ENCODE measurements at regions not wholly inside any gene's neighbourhood (a gene's known extent, or its start where the extent isn't known, plus 50 kb on each side); places are given as distances from the start of the nearest gene placed in this dataset.

DNA sequence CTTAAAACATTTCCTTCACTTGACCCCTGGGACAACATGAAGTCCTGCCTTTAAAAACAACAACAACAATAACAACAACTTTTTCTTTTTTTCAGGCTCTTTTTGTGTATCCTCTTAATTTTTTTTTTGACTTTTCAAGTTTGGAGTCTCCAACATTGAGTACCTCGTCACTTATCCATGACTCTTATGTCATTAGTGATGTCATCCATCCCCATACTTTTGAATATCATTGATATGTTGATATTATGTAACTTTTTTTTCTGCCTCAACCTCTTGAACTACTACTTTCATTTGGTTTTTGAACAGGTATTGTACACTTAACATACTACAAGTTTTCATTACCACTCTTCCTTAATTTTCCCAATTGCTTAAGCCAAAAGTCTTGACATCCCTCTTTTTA, 143.0 kb upstream of the ATXN7L3B start:
- no peak for FAIRE-seq
- H3K14ac ChIP-seq (ENCODE audit: insufficient read length): no peak overlapping the region

More for the DNA sequence above, 143.0 kb upstream of the ATXN7L3B start:
- H3K36me3 ChIP-seq (ENCODE audit: control insufficient read depth in 2 of 4, insufficient read depth in 4 of 4, low read length in 3 of 4): no peaks in the 10 kb centered on the region
- no peak overlapping the region for H3K9ac ChIP-seq (replicated peaks in 1 of 4; ENCODE audit: extremely low read depth in 1 of 4, low read depth in 3 of 4, low read length in 3 of 4)
- no peak overlapping the region for H3K18ac ChIP-seq (ENCODE audit: extremely low read depth, low read length)
- H3K4me2 ChIP-seq (ENCODE audit: insufficient read depth in 1 of 2, low read depth in 2 of 2, low read length in 2 of 2): no peak overlapping the region
- 89% methylated on average over 1 of the region's 1 CpG; no CpG with 5 or more reads in 1 of the 2 experiments for WGBS, 2 experiments (ENCODE audit: extremely low coverage in 1 of 2, insufficient coverage in 1 of 2, insufficient read length in 1 of 2, insufficient replicate concordance in 2 of 2, low coverage in 1 of 2, low lambda C conversion rate in 2 of 2, missing lambda C conversion rate in 1 of 2)
- H3K23me2 ChIP-seq (ENCODE audit: low read depth, low read length): no peaks in the 10 kb centered on the region
- no peak overlapping the region for H3K4me3 ChIP-seq (ENCODE audit: extremely low read depth in 1 of 4, insufficient read depth in 2 of 4, low read depth in 3 of 4, low read length in 4 of 4)
- ChIA-PET POLR2A (ENCODE audit: partially characterized antibody) (no interaction called here), CTCF (ENCODE audit: partially characterized antibody) (interaction anchor here (0.6 kb wide), 1 partner anchor 211 kb away, joined by 3 read pairs; no protein-coding TSS in a partner anchor)
- DNase-seq (ENCODE audit: low read depth in 1 of 2, low spot score in 2 of 2): no peak
- no peak overlapping the region for H4K5ac ChIP-seq (ENCODE audit: insufficient read length, low read depth, low read length)
- no peaks in the 10 kb centered on the region for H3K79me2 ChIP-seq (ENCODE audit: control insufficient read depth in 1 of 2, insufficient read depth in 2 of 2, low read length in 2 of 2)
- H3K4me1 ChIP-seq (replicated peaks in 1 of 4; ENCODE audit: control insufficient read depth in 3 of 4, insufficient read depth in 4 of 4, low read length in 3 of 4): no peaks in the 10 kb centered on the region
- no peak overlapping the region for H4K8ac ChIP-seq (ENCODE audit: extremely low read depth, insufficient read depth, low read length)
- no peak overlapping the region for H3K56ac ChIP-seq (replicated peaks; ENCODE audit: insufficient read length, low read depth, low read length)
- no peak overlapping the region for H2BK15ac ChIP-seq (ENCODE audit: low read length)
- H2BK12ac ChIP-seq (ENCODE audit: low read depth, low read length): no peak overlapping the region
- H4K20me1 ChIP-seq (replicated peaks in 1 of 2; ENCODE audit: control insufficient read depth in 1 of 2, insufficient read depth in 2 of 2, low read length in 2 of 2): no peaks in the 10 kb centered on the region
- no peak for TF ChIP-seq CBX5 (IDR thresholded peaks at IDR 0.05; ENCODE audit: low read depth, low read length)
- no peak overlapping the region for H3K27ac ChIP-seq (ENCODE audit: low read depth, low read length)
- H3K9me3 ChIP-seq (ENCODE audit: insufficient read depth in 2 of 2, low read depth in 1 of 2, low read length in 1 of 2): no peaks in the 10 kb centered on the region
- H3K27me3 ChIP-seq (replicated peaks in 1 of 4; ENCODE audit: control insufficient read depth in 3 of 4, extremely low read depth in 1 of 4, insufficient read depth in 3 of 4, low read length in 3 of 4): no peaks in the 10 kb centered on the region
- no peak overlapping the region for H3K23ac ChIP-seq (ENCODE audit: insufficient read length)
- no peak overlapping the region for H3K4ac ChIP-seq (replicated peaks; ENCODE audit: insufficient read length, low read depth, low read length)
- no peak overlapping the region for H2AK5ac ChIP-seq (ENCODE audit: low read depth, low read length)
- H2BK120ac ChIP-seq (replicated peaks; ENCODE audit: low read depth, low read length): no peak overlapping the region
- H2BK5ac ChIP-seq (ENCODE audit: low read depth, low read length): no peak overlapping the region
- H2BK20ac ChIP-seq (ENCODE audit: low read length): no peak overlapping the region
- H4K91ac ChIP-seq (replicated peaks; ENCODE audit: insufficient read length, low read length): no peak overlapping the region
- H2AFZ ChIP-seq (ENCODE audit: low read length): no peak overlapping the region
- H3K79me1 ChIP-seq (ENCODE audit: low read depth, low read length): no peaks in the 10 kb centered on the region

All from H1 (cell line).